GM12874 (cell line): ENCODE measurements at regions not wholly inside any gene's neighbourhood (a gene's known extent, or its start where the extent isn't known, plus 50 kb on each side); places are given as distances from the start of the nearest gene placed in this dataset.

Experiments used
- CTCF ChIP-seq: IDR thresholded peaks from 2 replicates; pipeline ENCODE4 v1.5.1; 2011; ENCODE audit warnings: low read depth, mild to moderate bottlenecking, control low read depth, low read length, moderate library complexity; ENCODE audit not compliant: insufficient read depth

- TF ChIP-seq CTCF = no peak
Observed at GRCh38 chr3:17798000-17798399, 55.6 kb upstream of the TBC1D5 start.

DNA sequence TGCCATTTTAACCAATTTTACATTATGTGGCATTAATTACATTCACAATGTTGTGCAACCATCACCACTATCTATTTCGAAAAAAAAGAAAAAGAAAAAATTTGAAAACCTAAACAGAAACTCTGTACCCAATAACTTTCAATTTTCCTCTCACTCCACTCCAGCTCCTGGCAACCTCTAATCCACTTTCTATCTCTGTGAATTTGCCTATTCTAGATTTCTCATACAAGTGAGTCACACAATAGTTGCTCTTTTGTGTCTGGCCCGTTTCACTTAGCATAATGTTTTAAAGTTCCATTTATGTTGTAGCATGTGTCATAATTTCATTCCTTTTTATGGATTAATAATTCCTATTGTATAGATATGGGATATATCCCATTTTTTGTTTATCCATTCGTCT is 53.3 kb upstream of the TBC1D5 start:
- no peak for TF ChIP-seq CTCF

- no peak for TF ChIP-seq CTCF
Observed at GRCh38 chr3:17795280-17795679, 52.8 kb upstream of the TBC1D5 start.

GRCh38 chr3:17793542-17794195 is 51.2 kb upstream of the TBC1D5 start:
- TF ChIP-seq CTCF = no peak
